GM19468 (cell line): ENCODE measurements at regions not wholly inside any gene's neighbourhood (a gene's known extent, or its start where the extent isn't known, plus 50 kb on each side); places are given as distances from the start of the nearest gene placed in this dataset.

Experiments
- ATAC-seq: cut with Tn5 transposase; IDR thresholded peaks from one replicate; pipeline ENCODE4 v1.9.1; 2021; ENCODE audit warnings: mild to moderate bottlenecking, moderate library complexity, moderate number of reproducible peaks; ENCODE audit not compliant: unreplicated experiment; ENCODE audit errors: extremely low read depth

GRCh38 chr10:78630944-78631838 is 437.6 kb upstream of the ZMIZ1 start:
- no peak for ATAC-seq

- ATAC-seq = no peak
These were observed 434.4 kb upstream of the ZMIZ1 start for GRCh38 chr10:78634389-78634815.

- ATAC-seq = no peak
These were observed 433.9 kb upstream of the ZMIZ1 start for GRCh38 chr10:78634835-78635234.

- ATAC-seq = no peak
These were observed 429.1 kb upstream of the ZMIZ1 start for GRCh38 chr10:78639629-78640028.

- no peak for ATAC-seq
These were observed 427.8 kb upstream of the ZMIZ1 start for GRCh38 chr10:78640796-78641636.

GRCh38 chr10:78641693-78642092 is 427.1 kb upstream of the ZMIZ1 start:
- no peak for ATAC-seq

GRCh38 chr10:78642269-78642816 is 426.4 kb upstream of the ZMIZ1 start:
- no peak for ATAC-seq

GRCh38 chr10:78643513-78643912 is 425.3 kb upstream of the ZMIZ1 start:
- ATAC-seq = no peak

GRCh38 chr10:78644550-78644949 is 424.2 kb upstream of the ZMIZ1 start:
- no peak for ATAC-seq

GRCh38 chr10:78645169-78645686 is 423.5 kb upstream of the ZMIZ1 start:
- ATAC-seq = no peak

- ATAC-seq = no peak
These were observed 422.8 kb upstream of the ZMIZ1 start for GRCh38 chr10:78645975-78646374.

GRCh38 chr10:78648256-78648860 is 420.4 kb upstream of the ZMIZ1 start:
- ATAC-seq = no peak

- no peak for ATAC-seq
These were observed 419.3 kb upstream of the ZMIZ1 start for GRCh38 chr10:78649429-78649828.

- ATAC-seq = no peak
These were observed 418.6 kb upstream of the ZMIZ1 start for GRCh38 chr10:78650122-78650521.

- ATAC-seq = no peak
These were observed 417.5 kb upstream of the ZMIZ1 start for GRCh38 chr10:78651287-78651686.

- ATAC-seq = no peak
These were observed 415.2 kb upstream of the ZMIZ1 start for GRCh38 chr10:78653555-78653954.

- no peak for ATAC-seq
These were observed 414.6 kb upstream of the ZMIZ1 start for GRCh38 chr10:78654047-78654590.

- ATAC-seq = no peak
These were observed 412.8 kb upstream of the ZMIZ1 start for GRCh38 chr10:78655979-78656378.

GRCh38 chr10:78656417-78657162 is 412.2 kb upstream of the ZMIZ1 start:
- no peak for ATAC-seq
